SK-N-SH (cell line): ENCODE measurements at regions not wholly inside any gene's neighbourhood (a gene's known extent, or its start where the extent isn't known, plus 50 kb on each side); places are given as distances from the start of the nearest gene placed in this dataset.

Experiments
- CTCF ChIA-PET: fragments of 300-600, 350-600 bp; formaldehyde crosslinking; extraction: SDS; loops from one replicate; lab custom pipeline; 2021; lab: Yijun Ruan, JAX
- POLR2A ChIA-PET: fragments of 350-600 bp; sonication (Branson Sonifier 250); formaldehyde crosslinking; extraction: SDS; loops from one replicate; lab custom pipeline; 2020; ENCODE audit warnings: antibody characterized with exemption, inconsistent platforms; lab: Yijun Ruan, JAX
- DNase-seq: peaks from one replicate; pipeline ENCODE4 v3.0.0; 2012
- H2AFZ ChIP-seq: fragments of 200-600 bp; sonication (generic); 2 replicates; pipeline ENCODE4 v1.8.1; 2016; ENCODE audit warnings: antibody characterized with exemption, mild to moderate bottlenecking, low read depth
- H3F3A ChIP-seq: fragments of 200-600 bp; sonication (generic); replicated peaks from 2 replicates; pipeline ENCODE3; 2016; ENCODE audit warnings: antibody characterized with exemption, mild to moderate bottlenecking; ENCODE audit not compliant: insufficient read depth
- H3K27ac ChIP-seq, 2 experiments: fragments of 200-500 bp in 1 of 2; fragments of 200-600 bp in 1 of 2; sonication (Bioruptor generic) in 1 of 2; sonication (generic), shearing (Covaris generic) in 1 of 2; 2 replicates each; pipeline versions ENCODE4 v1.5.1 to v1.6.1; 2014 to 2016; ENCODE audit warnings: low read depth in 2 of 2, inconsistent platforms in 1 of 2, low read length in 1 of 2, mild to moderate bottlenecking in 1 of 2, mixed read lengths in 1 of 2
- H3K27me3 ChIP-seq: fragments of 200-600 bp; sonication (generic), shearing (Covaris generic); 2 replicates; pipeline ENCODE4 v1.6.1; 2016; ENCODE audit warnings: mixed run types; ENCODE audit not compliant: insufficient read depth
- H3K36me3 ChIP-seq, 2 experiments: fragments of 200-500 bp in 1 of 2; fragments of 200-600 bp in 1 of 2; sonication (Bioruptor generic) in 1 of 2; sonication (generic) in 1 of 2; replicated peaks in 1 of 2; 2 replicates each; pipeline versions ENCODE3 to v1.5.1; 2014 to 2016; ENCODE audit warnings: low read length in 1 of 2, mild to moderate bottlenecking in 1 of 2; ENCODE audit not compliant: insufficient read depth in 2 of 2, control insufficient read depth in 1 of 2
- H3K4me1 ChIP-seq, 2 experiments: fragments of 200-500 bp in 1 of 2; fragments of 200-600 bp in 1 of 2; sonication (Bioruptor generic) in 1 of 2; sonication (generic), shearing (Covaris generic) in 1 of 2; 2 replicates each; pipeline versions ENCODE4 v1.5.1 to v1.6.1; 2014 to 2016; ENCODE audit warnings: low read depth in 1 of 2, low read length in 1 of 2, mixed run types in 1 of 2; ENCODE audit not compliant: insufficient read depth in 2 of 2, control insufficient read depth in 1 of 2
- H3K4me2 ChIP-seq: fragments of 200-600 bp; sonication (generic), shearing (Covaris generic); 2 replicates; pipeline ENCODE4 v1.6.1; 2017; ENCODE audit warnings: mixed run types
- H3K4me3 ChIP-seq, 2 experiments: fragments of 200-500 bp in 1 of 2; fragments of 200-600 bp in 1 of 2; sonication (Bioruptor generic) in 1 of 2; sonication (generic), shearing (Covaris generic) in 1 of 2; 2 replicates each; pipeline versions ENCODE4 v1.5.1 to v1.8.1; 2014 to 2016; ENCODE audit warnings: low read depth in 2 of 2, inconsistent platforms in 1 of 2, low read length in 1 of 2, mild to moderate bottlenecking in 1 of 2, mixed read lengths in 1 of 2, moderate library complexity in 1 of 2
- H3K79me2 ChIP-seq: fragments of 200-600 bp; sonication (generic); 2 replicates; pipeline ENCODE4 v1.8.1; 2017; ENCODE audit warnings: mild to moderate bottlenecking; ENCODE audit not compliant: insufficient read depth
- H3K9ac ChIP-seq: fragments of 200-600 bp; sonication (generic); 2 replicates; pipeline ENCODE4 v1.6.1; 2017; ENCODE audit warnings: mixed run types
- H3K9me2 ChIP-seq: fragments of 200-600 bp; sonication (generic); 2 replicates; pipeline ENCODE4 v1.6.1; 2017; ENCODE audit warnings: mixed run types
- H3K9me3 ChIP-seq: fragments of 200-600 bp; sonication (generic); 2 replicates; pipeline ENCODE4 v1.6.1; 2017; ENCODE audit warnings: mixed run types, mild to moderate bottlenecking, moderate library complexity
- H4K20me1 ChIP-seq: fragments of 200-600 bp; sonication (generic); 2 replicates; pipeline ENCODE4 v1.6.1; 2017; ENCODE audit warnings: mild to moderate bottlenecking, mixed run types; ENCODE audit not compliant: insufficient read depth
- CHD2 ChIP-seq: fragments of 150-350 bp; IDR thresholded peaks from 2 replicates; pipeline ENCODE4 v1.6.1; 2018; ENCODE audit warnings: low read length; ENCODE audit not compliant: partially characterized antibody
- EP300 ChIP-seq, 2 experiments: IDR thresholded peaks; 2 replicates each; pipeline versions ENCODE4 v1.4.0 to v1.6.1; 2012; ENCODE audit warnings: borderline replicate concordance in 1 of 2, low read depth in 1 of 2, low read length in 1 of 2
- EZH2phosphoT487 ChIP-seq: fragments of 200-600 bp; sonication (generic); IDR thresholded peaks from 2 replicates; pipeline ENCODE4 v1.6.1; 2017; ENCODE audit warnings: low read depth, mixed run types, mild to moderate bottlenecking, antibody characterized with exemption, moderate library complexity, borderline replicate concordance
- GABPA ChIP-seq: IDR thresholded peaks from 2 replicates; pipeline ENCODE4 v1.4.0; 2012; ENCODE audit warnings: low read depth, mild to moderate bottlenecking
- GATA2 ChIP-seq: sonication (generic); formaldehyde crosslinking; IDR thresholded peaks from 2 replicates; pipeline ENCODE4 v1.5.0; 2020; ENCODE audit warnings: mild to moderate bottlenecking, missing genetic modification reagents
- IRF3 ChIP-seq: fragments of 150-350 bp; IDR thresholded peaks from 2 replicates; pipeline ENCODE4 v1.6.1; 2016; ENCODE audit warnings: mild to moderate bottlenecking, low read depth, low read length
- JUND ChIP-seq: IDR thresholded peaks from 2 replicates; pipeline ENCODE4 v1.4.0; 2012
- MEF2A ChIP-seq: IDR thresholded peaks from 2 replicates; pipeline ENCODE4 v1.4.0; 2012; ENCODE audit warnings: low read depth, borderline replicate concordance
- MXI1 ChIP-seq: IDR thresholded peaks from 2 replicates; pipeline ENCODE4 v1.6.1; 2012; ENCODE audit warnings: mild to moderate bottlenecking, low read depth, low read length, improper control_type of control experiment
- NRF1 ChIP-seq: IDR thresholded peaks from 2 replicates; pipeline ENCODE4 v1.6.1; 2012; ENCODE audit warnings: low read depth, mild to moderate bottlenecking, low read length
- PBX3 ChIP-seq: IDR thresholded peaks from 2 replicates; pipeline ENCODE4; 2012
- RAD21 ChIP-seq: IDR thresholded peaks from 2 replicates; pipeline ENCODE4 v1.6.1; 2012; ENCODE audit warnings: mild to moderate bottlenecking, low read length
- RCOR1 ChIP-seq: fragments of 150-350 bp; IDR thresholded peaks from 2 replicates; pipeline ENCODE4 v1.6.1; 2017; ENCODE audit warnings: antibody characterized with exemption, low read length
- RFX5 ChIP-seq: IDR thresholded peaks from 2 replicates; pipeline ENCODE4 v1.6.1; 2012; ENCODE audit warnings: mild to moderate bottlenecking, improper control_type of control experiment, low read length
- RXRA ChIP-seq: IDR thresholded peaks from 2 replicates; pipeline ENCODE4 v1.4.0; 2012; ENCODE audit warnings: low read depth, mild to moderate bottlenecking, borderline replicate concordance
- SIN3A ChIP-seq: IDR thresholded peaks from 2 replicates; pipeline ENCODE4 v1.6.1; 2012; ENCODE audit warnings: low read depth, mild to moderate bottlenecking, low read length, moderate library complexity, borderline replicate concordance
- SMC3 ChIP-seq: IDR thresholded peaks from 2 replicates; pipeline ENCODE4 v1.6.1; 2012; ENCODE audit warnings: low read depth, low read length, improper control_type of control experiment
- USF2 ChIP-seq: fragments of 150-350 bp; IDR thresholded peaks from 2 replicates; pipeline ENCODE4 v1.6.1; 2017; ENCODE audit warnings: antibody characterized with exemption, low read length, low read depth, borderline replicate concordance
- YY1 ChIP-seq: IDR thresholded peaks from 2 replicates; pipeline ENCODE4 v1.4.0; 2012; ENCODE audit warnings: low read depth, mild to moderate bottlenecking
- WGBS: methylation state at CpG from one replicate; pipeline ENCODE4 v1.1.6; 2017; ENCODE audit warnings: low lambda C conversion rate; 5-methylcytosine and 5-hydroxymethylcytosine counted together
- TF ChIP-seq, protein P1 (sequence below): IDR thresholded peaks from 2 replicates; pipeline ENCODE4 v1.4.0; 2012; ENCODE audit warnings: low read depth, borderline replicate concordance
- TF ChIP-seq, protein P2 (sequence below): fragments of 200-600 bp; sonication (generic); IDR thresholded peaks from 2 replicates; pipeline ENCODE4 v1.6.1; 2017; ENCODE audit warnings: antibody characterized with exemption, mild to moderate bottlenecking, moderate library complexity
- TF ChIP-seq, protein P3 (sequence below): IDR thresholded peaks from 2 replicates; pipeline ENCODE4 v1.4.0; 2012; ENCODE audit warnings: low read depth

GRCh38 chr9:79798450-79798849, 226.7 kb downstream of the TLE4 start:
- Histone ChIP-seq H3K9ac (no peak overlapping the region), H3K4me3 (no peak overlapping the region), H3K27me3 (no peaks in the 10 kb centered on the region), H3K4me2 (no peak overlapping the region), H3K4me1 (no peaks in the 10 kb centered on the region), H3F3A (no peaks in the 10 kb centered on the region), H3K9me3 (0 out of 2 replicates have a peak, but pooled peaks cover 2% of the 10 kb centered on the region), H3K27ac (no peak overlapping the region), H4K20me1 (no peaks in the 10 kb centered on the region), H2AFZ (no peak overlapping the region), H3K9me2 (no peaks in the 10 kb centered on the region), H3K79me2 (no peaks in the 10 kb centered on the region), H3K36me3 (no peaks in the 10 kb centered on the region)
- WGBS: 72% methylated on average over 3 of the region's 3 CpGs
- ChIA-PET CTCF (no interaction called here), POLR2A (no interaction called here)
- TF ChIP-seq RAD21 (no peak), NRF1 (no peak), EP300 (IDR thresholded peaks at IDR 0.05; ENCODE audit: borderline replicate concordance in 1 of 2, low read depth in 1 of 2, low read length in 1 of 2) (no peak), MEF2A (no peak), IRF3 (no peak), RCOR1 (no peak)
- TF ChIP-seq, protein P1, sequence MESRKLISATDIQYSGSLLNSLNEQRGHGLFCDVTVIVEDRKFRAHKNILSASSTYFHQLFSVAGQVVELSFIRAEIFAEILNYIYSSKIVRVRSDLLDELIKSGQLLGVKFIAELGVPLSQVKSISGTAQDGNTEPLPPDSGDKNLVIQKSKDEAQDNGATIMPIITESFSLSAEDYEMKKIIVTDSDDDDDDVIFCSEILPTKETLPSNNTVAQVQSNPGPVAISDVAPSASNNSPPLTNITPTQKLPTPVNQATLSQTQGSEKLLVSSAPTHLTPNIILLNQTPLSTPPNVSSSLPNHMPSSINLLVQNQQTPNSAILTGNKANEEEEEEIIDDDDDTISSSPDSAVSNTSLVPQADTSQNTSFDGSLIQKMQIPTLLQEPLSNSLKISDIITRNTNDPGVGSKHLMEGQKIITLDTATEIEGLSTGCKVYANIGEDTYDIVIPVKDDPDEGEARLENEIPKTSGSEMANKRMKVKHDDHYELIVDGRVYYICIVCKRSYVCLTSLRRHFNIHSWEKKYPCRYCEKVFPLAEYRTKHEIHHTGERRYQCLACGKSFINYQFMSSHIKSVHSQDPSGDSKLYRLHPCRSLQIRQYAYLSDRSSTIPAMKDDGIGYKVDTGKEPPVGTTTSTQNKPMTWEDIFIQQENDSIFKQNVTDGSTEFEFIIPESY: no peak
- DNase-seq: no peak

GRCh38 chr9:79796411-79796810, 224.6 kb downstream of the TLE4 start:
- CTCF ChIA-PET: no interaction called here
- H3K27me3 ChIP-seq: no peaks in the 10 kb centered on the region
- H2AFZ ChIP-seq: no peak overlapping the region
- H3F3A ChIP-seq: no peaks in the 10 kb centered on the region
- no peaks in the 10 kb centered on the region for H4K20me1 ChIP-seq
- POLR2A ChIA-PET: no interaction called here
- H3K27ac ChIP-seq: no peak overlapping the region
- 75% methylated on average over 3 of the region's 3 CpGs for WGBS
- no peaks in the 10 kb centered on the region for H3K9me3 ChIP-seq
- no peaks in the 10 kb centered on the region for H3K9me2 ChIP-seq
- H3K4me3 ChIP-seq: no peak overlapping the region
- no peaks in the 10 kb centered on the region for H3K36me3 ChIP-seq
- H3K4me2 ChIP-seq: no peak overlapping the region
- H3K79me2 ChIP-seq: no peaks in the 10 kb centered on the region
- DNase-seq: no peak
- H3K4me1 ChIP-seq: no peaks in the 10 kb centered on the region
- no peak overlapping the region for H3K9ac ChIP-seq
- no peak for TF ChIP-seq RFX5
- TF ChIP-seq CHD2: no peak
- TF ChIP-seq, protein P2, sequence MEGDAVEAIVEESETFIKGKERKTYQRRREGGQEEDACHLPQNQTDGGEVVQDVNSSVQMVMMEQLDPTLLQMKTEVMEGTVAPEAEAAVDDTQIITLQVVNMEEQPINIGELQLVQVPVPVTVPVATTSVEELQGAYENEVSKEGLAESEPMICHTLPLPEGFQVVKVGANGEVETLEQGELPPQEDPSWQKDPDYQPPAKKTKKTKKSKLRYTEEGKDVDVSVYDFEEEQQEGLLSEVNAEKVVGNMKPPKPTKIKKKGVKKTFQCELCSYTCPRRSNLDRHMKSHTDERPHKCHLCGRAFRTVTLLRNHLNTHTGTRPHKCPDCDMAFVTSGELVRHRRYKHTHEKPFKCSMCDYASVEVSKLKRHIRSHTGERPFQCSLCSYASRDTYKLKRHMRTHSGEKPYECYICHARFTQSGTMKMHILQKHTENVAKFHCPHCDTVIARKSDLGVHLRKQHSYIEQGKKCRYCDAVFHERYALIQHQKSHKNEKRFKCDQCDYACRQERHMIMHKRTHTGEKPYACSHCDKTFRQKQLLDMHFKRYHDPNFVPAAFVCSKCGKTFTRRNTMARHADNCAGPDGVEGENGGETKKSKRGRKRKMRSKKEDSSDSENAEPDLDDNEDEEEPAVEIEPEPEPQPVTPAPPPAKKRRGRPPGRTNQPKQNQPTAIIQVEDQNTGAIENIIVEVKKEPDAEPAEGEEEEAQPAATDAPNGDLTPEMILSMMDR: no peak
- no peak for TF ChIP-seq MEF2A
- no peak for TF ChIP-seq GABPA
- TF ChIP-seq USF2: no peak
- TF ChIP-seq PBX3: no peak
- TF ChIP-seq RXRA: no peak
- TF ChIP-seq SIN3A: no peak
- no peak for TF ChIP-seq YY1
- TF ChIP-seq, protein P3, sequence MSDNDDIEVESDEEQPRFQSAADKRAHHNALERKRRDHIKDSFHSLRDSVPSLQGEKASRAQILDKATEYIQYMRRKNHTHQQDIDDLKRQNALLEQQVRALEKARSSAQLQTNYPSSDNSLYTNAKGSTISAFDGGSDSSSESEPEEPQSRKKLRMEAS: no peak
- TF ChIP-seq EZH2phosphoT487: no peak
- no peak for TF ChIP-seq MXI1
- TF ChIP-seq EP300 (IDR thresholded peaks at IDR 0.05; ENCODE audit: borderline replicate concordance in 1 of 2, low read depth in 1 of 2, low read length in 1 of 2): no peak
- no peak for TF ChIP-seq JUND
- no peak for TF ChIP-seq SMC3
- TF ChIP-seq GATA2 (CRISPR knock-in tag): no peak
